GM18868 (cell line): ENCODE measurements at regions not wholly inside any gene's neighbourhood (a gene's known extent, or its start where the extent isn't known, plus 50 kb on each side); places are given as distances from the start of the nearest gene placed in this dataset.
"Not testable (repeated sequence)": the region's sequence is repeated elsewhere in the genome, so short reads cannot be mapped to it uniquely, and the experiment has no call there.

Experiments used
- ATAC-seq: cut with Tn5 transposase; IDR thresholded peaks from one replicate; pipeline ENCODE4 v1.9.1; 2021; ENCODE audit warnings: mild to moderate bottlenecking, moderate library complexity; ENCODE audit not compliant: unreplicated experiment

- ATAC-seq, result no peak
Observed at GRCh38 chr14:44388306-44388705, 118.8 kb downstream of the FSCB start.

GRCh38 chr14:44385906-44386305, 121.2 kb downstream of the FSCB start:
- ATAC-seq, result no peak

DNA sequence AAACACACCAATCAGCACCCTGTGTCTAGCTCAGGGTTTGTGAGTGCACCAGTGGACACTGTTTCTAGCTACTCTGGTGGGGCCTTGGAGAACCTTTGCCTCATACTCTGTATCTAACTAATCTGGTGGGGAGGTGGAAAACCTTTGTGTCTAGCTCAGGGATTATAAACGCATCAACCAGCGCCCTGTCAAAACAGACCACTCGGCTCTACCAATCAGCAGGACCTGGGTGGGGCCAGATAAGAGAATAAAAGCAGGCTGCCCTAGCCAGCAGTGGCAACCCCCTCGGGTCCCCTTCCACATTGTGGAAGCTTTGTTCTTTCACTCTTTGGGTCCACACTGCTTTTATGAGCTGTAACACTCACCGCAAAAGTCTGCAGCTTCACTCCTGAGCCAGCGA, 121.8 kb downstream of the FSCB start:
- ATAC-seq, result not testable (repeated sequence)

- ATAC-seq, result not testable (repeated sequence)
Observed at GRCh38 chr14:44384601-44385293, 122.3 kb downstream of the FSCB start.

DNA sequence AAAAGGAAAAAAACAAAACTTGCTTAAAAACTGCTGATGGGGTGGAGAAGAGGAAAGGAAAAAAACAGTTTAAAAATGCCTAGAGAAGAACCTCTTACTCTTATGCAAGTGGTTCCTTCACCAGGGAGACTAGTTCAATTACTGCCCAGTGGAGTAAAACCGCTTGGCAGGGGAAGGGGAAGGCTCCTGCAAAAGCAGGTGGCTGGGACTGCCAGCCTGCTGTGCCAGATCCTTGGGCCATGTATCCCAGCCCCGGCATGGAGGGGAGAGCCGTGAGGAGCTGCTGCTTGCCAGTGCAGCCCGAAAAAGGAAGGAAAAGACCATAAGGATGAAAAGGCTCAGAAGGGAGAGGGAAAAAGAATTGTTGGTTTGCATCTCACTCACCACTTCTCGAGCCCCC, 123.0 kb downstream of the FSCB start:
- no peak for ATAC-seq

- no peak for ATAC-seq
Observed at GRCh38 chr14:44383636-44384035, 123.4 kb downstream of the FSCB start.

GRCh38 chr14:44379292-44379977, 127.6 kb downstream of the FSCB start:
- no peak for ATAC-seq

DNA sequence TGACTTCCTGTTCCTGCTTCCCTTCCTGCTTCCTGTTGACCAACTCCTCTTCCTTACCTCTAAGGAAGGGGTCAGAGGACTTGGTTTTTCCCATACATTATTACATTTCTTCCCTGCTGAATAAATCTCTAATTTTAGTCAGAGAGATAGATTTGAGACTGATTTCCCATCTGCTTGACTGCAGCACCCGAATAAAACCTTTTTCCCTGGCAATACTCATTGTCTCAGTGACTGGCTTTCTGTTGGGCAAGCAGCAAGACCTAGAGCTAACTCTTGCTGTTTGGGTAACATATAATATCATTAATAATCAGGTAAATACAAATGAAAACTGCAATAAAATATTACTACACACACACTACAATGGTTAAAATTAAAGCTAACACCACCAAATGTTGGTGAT, 132.2 kb downstream of the FSCB start:
- no peak for ATAC-seq

GRCh38 chr14:44372807-44373489, 134.1 kb downstream of the FSCB start:
- no peak for ATAC-seq

- no peak for ATAC-seq
Observed at GRCh38 chr14:44372231-44372630, 134.9 kb downstream of the FSCB start.

- no peak for ATAC-seq
Observed at GRCh38 chr14:44370727-44371126, 136.4 kb downstream of the FSCB start.

DNA sequence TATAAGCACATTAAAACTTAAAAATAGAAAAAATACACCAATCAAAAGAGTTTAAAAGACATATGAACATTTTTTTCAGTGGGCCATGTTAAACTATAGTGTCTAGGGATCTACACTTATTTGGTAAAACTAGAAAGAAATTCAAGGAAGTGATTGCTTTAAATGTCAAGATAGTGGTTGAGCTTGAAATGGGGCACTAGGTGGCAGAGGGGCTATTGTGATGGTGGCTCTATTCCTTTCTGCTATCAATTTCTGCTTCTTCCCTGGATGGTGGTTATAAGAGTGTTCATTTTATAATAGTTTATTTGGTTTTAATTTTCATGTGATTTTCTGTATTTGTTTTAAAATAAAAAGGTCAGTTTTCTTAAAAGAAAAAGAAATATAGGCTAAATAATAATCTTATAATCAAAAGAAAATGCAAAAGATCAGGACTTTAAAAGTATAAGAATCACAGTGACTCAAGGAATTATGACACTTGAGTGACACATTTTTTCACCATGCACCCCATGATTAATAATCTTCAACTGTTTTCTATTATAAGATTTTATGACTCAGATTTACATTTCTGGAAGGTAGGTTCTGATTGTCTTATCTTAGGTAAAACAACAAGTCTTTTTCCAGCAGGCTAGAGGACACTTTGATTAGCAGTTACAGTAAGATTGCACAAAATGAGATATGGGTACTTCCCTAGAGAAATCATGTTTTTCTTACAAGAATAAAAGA, 137.5 kb downstream of the FSCB start:
- ATAC-seq, result no peak

DNA sequence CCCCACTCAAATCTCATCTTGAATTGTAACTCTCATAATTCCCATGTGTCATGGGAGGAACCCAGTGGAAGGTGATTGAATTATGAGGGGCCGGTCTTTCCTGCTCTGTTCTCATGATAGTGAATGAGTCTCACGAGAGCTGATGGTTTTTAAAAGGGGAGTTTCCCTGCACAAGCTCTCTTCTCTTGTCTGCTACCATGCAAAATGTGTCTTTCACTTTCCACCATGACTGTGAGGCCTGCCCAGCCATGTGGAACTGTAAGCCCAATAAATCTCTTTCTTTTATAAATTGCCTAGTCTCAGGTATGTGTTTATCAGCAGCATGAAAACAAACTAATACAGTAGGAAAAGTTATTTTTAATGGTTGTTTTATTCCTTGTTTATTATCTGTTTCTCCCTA, 146.0 kb downstream of the FSCB start:
- peak; percentile 62 for ATAC-seq

DNA sequence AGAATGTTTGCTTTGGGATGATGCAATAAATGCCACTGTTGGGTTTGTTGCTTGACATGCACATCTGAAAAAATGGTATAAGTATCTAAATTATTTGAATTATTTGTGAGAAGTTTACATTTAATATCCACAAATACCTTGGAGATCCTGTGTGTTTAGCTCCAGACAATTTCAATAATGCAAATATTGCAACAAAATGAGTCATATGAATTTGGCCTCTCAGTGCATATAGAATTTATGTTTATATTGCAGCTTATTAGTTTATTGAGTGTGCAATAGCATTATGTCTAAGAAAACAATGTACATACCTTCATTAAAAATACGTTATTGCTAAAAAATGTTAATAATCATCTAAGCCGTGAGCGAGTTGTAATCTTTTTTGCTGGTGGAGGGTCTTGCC, 153.3 kb downstream of the FSCB start:
- no peak for ATAC-seq

DNA sequence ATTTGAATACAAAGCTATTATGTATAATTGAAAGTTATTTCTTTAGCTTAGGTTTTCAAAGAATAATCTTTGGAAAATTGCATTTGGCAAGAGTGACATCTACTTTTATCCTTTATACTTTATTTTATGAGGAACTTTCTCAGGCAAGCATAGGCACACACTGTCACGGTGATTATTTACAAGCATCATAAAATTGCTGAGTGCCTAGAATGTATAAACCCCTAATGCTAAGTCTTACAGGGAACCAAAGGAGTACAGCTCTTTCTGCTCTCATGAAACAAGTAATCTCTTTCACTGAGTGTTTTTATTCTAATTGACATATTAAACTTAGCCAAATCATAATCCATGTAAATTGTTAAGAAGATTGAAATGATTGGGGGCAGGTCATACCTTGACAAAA, 154.9 kb downstream of the FSCB start:
- ATAC-seq, result no peak

DNA sequence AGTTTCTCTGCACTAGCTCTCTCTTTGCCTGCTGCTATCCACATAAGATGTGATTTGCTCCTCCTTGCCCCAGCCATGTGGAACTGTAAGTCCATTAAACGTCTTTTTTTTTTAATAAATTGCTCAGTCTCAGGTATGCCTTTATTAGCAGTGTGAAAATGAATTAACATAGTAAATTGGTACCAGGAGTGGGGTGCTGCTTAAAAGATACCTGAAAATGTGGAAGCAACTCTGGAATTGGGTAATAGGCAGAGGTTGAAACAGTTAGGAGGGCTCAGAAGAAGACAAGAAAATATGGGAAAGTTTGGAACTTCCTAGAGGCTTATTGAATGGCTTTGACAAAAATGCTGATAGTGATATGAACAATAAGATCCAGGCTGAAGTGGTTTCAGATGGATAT, 159.8 kb downstream of the FSCB start:
- ATAC-seq, result no peak

DNA sequence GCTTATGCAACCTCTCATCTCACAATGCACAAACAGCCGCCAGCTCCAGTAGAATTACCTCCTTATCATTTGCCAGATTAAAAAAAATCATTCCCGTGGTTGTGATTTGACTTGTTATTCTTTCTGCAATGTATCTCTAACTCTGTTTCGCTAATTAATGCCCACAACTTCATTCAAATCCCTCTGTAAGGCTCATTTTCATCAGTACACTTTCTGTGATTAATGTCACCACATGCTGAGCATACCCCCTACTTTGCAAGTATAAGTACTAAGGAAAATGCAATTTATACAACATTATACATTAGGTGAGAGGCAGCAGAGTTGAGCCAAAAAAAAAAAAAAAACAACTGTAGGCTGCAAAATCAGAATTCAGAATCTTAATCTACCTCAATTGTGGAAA, 166.0 kb downstream of the FSCB start:
- no peak for ATAC-seq

DNA sequence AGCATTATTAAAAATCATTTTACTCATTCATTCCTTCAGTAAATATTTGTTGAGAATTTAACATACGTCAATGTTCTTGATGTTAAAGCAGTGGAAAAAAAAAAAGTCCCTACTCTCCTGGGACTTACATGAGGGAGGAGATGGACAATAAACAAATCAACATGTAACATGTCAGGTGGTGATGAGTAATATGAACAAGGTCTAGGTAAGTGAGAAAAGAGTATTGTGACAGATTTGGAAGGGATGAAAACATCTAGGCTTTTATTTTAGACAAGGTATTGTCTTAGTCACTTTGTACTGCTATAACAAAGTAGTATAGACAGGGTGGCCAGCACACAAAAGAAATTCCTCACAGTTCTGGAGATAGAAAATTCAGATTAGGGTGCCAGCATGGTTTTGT, 167.2 kb downstream of the FSCB start:
- ATAC-seq, result no peak

GRCh38 chr14:44339231-44339630, 167.9 kb downstream of the FSCB start:
- ATAC-seq, result no peak

DNA sequence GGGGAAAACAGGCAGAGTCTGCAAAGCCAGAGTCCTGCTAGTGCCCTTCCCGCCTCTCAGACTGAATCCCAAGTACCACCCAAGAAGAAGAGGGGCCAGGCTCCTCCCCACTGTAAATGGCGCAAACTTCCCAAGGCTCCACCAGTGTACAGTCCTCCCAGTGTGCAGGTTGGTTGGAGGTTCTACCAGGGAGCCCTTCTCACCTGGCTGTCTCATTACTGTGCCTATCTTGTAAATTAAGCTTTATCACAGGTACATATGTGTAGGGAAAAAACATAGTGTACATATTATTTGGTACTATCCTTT, 189.7 kb downstream of the FSCB start:
- ATAC-seq, result no peak

DNA sequence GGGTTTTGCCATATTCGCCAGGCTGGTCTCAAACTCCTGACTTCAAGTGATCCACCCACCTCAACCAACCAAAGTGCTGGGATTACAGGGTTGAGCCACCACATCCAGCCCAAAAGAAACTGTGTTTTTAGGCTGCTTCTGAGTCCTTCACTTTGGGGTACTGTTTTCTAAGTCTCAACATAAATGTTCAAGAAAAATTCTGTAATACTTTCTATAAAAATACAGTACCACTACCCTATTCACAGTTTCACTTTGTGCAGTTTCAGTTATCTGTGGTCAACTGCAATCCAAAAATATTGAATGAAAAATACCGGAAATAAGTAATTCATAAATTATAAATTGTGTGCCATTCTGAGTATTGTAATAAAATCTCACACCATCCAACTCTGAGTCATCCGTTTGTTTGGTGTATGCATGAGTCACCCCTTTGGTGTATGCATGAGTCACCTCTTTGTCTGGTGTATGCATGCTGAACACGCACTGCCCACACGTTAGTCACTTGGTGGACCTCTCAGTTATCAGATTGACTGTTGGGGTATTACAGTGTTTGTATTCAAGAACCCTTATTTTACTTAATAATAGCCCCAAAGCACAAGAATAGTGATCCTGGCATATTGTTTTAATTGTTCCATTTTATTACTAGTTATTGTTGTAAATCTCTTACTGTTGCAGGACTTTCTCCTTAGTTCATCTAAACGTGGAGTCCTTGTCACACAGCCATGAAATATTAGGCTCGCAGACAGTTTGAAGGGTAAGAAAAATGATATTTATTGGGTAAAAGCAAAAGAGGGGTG, 190.2 kb downstream of the FSCB start:
- peak; percentile 100 for ATAC-seq
